ENCODE measurements at regions not wholly inside any gene's neighbourhood (a gene's known extent, or its start where the extent isn't known, plus 50 kb on each side); places are given as distances from the start of the nearest gene placed in this dataset.

DNA sequence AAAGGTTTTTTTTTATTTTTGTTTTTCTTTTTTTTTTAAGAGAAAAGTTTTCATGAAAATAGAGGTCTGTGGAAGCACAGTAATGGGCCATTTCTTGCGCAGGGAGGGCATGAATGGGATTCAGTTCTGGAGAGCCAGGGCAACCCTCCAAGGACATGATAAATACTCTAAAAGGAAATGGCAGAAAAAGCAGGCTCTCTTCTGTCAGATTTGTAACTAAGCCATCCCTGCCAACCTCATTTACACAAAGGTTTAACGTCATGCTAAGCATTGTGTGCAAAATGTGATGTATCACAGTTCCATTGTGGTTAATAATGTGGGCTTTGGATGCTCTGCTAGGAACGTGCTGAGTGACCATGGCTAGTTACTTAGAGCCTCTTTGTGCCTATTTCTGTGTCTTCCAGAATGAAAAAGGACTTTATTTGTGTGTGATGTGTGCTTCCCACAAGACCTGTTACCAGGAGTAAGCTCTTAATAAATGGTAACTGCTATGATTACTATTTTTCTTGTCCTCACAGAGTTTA, 1095.9 kb upstream of the SORCS1 start:
- no TSS peak for BruUV-seq (replicated peaks)
- Mint-ChIP-seq H3K4me1 (ENCODE audit: insufficient read depth, unreplicated experiment) (no peaks in the 10 kb centered on the region), H3K9me3 (ENCODE audit: unreplicated experiment) (no peaks in the 10 kb centered on the region), H3K27me3 (ENCODE audit: insufficient read depth, unreplicated experiment) (no peaks in the 10 kb centered on the region), H3K36me3 (ENCODE audit: insufficient read depth, unreplicated experiment) (no peaks in the 10 kb centered on the region), H3K4me3 (ENCODE audit: unreplicated experiment) (no peak overlapping the region), H3K27ac (ENCODE audit: low read depth, unreplicated experiment) (no peak overlapping the region)
- ChIA-PET POLR2A (no interaction called here), CTCF (no interaction called here)
- intact Hi-C loops (cut with micrococcal nuclease) = no loop called here
- TF ChIP-seq, protein P1, sequence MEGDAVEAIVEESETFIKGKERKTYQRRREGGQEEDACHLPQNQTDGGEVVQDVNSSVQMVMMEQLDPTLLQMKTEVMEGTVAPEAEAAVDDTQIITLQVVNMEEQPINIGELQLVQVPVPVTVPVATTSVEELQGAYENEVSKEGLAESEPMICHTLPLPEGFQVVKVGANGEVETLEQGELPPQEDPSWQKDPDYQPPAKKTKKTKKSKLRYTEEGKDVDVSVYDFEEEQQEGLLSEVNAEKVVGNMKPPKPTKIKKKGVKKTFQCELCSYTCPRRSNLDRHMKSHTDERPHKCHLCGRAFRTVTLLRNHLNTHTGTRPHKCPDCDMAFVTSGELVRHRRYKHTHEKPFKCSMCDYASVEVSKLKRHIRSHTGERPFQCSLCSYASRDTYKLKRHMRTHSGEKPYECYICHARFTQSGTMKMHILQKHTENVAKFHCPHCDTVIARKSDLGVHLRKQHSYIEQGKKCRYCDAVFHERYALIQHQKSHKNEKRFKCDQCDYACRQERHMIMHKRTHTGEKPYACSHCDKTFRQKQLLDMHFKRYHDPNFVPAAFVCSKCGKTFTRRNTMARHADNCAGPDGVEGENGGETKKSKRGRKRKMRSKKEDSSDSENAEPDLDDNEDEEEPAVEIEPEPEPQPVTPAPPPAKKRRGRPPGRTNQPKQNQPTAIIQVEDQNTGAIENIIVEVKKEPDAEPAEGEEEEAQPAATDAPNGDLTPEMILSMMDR (IDR thresholded peaks at IDR 0.05; ENCODE audit: unreplicated experiment) = no peak
- no peak for DNase-seq (ENCODE audit: unreplicated experiment)

DNA sequence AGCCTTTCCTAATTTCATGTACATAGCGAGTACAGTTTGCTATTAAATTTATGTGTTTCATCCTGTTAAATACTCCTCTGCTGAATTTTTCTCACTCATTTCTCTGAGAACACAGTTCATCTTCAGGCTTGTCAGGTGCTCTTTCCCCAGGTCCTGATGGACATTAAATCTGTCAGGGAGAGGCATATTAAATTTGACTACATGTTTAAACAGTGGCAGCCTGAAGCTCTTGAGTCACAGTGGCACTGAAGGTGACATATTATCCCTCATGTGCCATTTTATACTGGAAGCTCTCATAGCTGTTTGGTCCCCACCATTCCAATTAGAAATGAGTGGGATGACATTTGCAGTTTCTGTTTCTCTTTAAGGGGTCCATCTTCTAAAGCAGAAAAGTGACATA, 1089.6 kb upstream of the SORCS1 start:
- H3K4me1 Mint-ChIP-seq (ENCODE audit: insufficient read depth, unreplicated experiment) = no peaks in the 10 kb centered on the region
- H3K36me3 Mint-ChIP-seq (ENCODE audit: insufficient read depth, unreplicated experiment) = no peaks in the 10 kb centered on the region
- H3K27ac Mint-ChIP-seq (ENCODE audit: low read depth, unreplicated experiment) = no peak overlapping the region
- ChIA-PET CTCF (interaction anchor here (1.1 kb wide), 1 partner anchor 49 kb away, joined by 3 read pairs; no protein-coding TSS in a partner anchor), POLR2A (no interaction called here)
- TF ChIP-seq, protein P1 (IDR thresholded peaks at IDR 0.05; ENCODE audit: unreplicated experiment) = no peak
- no peak overlapping the region for H3K4me3 Mint-ChIP-seq (ENCODE audit: unreplicated experiment)
- H3K27me3 Mint-ChIP-seq (ENCODE audit: insufficient read depth, unreplicated experiment) = no peaks in the 10 kb centered on the region
- DNase-seq (ENCODE audit: unreplicated experiment) = no peak
- no peaks in the 10 kb centered on the region for H3K9me3 Mint-ChIP-seq (ENCODE audit: unreplicated experiment)
- BruUV-seq (replicated peaks) = no TSS peak
- intact Hi-C loops (cut with micrococcal nuclease) = no loop called here

DNA sequence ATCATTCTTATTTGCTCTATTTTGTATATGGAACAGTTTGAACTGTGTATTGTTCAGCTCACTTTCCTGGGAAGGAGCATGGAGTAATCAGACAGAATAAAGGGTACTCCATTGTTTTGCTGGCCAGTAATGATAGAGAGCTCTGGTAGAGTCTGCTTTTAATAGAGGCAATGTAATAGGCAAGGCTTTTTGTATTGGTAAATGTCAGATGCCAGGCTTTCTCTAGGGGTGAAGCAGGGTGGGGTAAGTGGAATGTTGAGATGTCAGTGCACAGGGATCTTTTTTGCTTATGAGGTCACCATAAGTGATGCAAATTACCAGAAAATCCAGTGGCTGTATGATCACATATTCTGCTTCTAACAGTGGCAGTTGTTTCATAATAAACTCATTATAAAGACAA, 1088.3 kb upstream of the SORCS1 start:
- no TSS peak for BruUV-seq (replicated peaks)
- intact Hi-C loops (cut with micrococcal nuclease) = no loop called here
- H3K36me3 Mint-ChIP-seq (ENCODE audit: insufficient read depth, unreplicated experiment) = no peaks in the 10 kb centered on the region
- no peak overlapping the region for H3K4me3 Mint-ChIP-seq (ENCODE audit: unreplicated experiment)
- no peaks in the 10 kb centered on the region for H3K27me3 Mint-ChIP-seq (ENCODE audit: insufficient read depth, unreplicated experiment)
- no peaks in the 10 kb centered on the region for H3K4me1 Mint-ChIP-seq (ENCODE audit: insufficient read depth, unreplicated experiment)
- TF ChIP-seq, protein P1 (IDR thresholded peaks at IDR 0.05; ENCODE audit: unreplicated experiment) = no peak
- no peak overlapping the region for H3K27ac Mint-ChIP-seq (ENCODE audit: low read depth, unreplicated experiment)
- no peak for DNase-seq (ENCODE audit: unreplicated experiment)
- ChIA-PET POLR2A (no interaction called here), CTCF (interaction anchor here (0.6 to 1.4 kb wide), 3 partner anchors 48 to 381 kb away, joined by 3 to 4 read pairs (median 4); no protein-coding TSS in a partner anchor)
- no peaks in the 10 kb centered on the region for H3K9me3 Mint-ChIP-seq (ENCODE audit: unreplicated experiment)

DNA sequence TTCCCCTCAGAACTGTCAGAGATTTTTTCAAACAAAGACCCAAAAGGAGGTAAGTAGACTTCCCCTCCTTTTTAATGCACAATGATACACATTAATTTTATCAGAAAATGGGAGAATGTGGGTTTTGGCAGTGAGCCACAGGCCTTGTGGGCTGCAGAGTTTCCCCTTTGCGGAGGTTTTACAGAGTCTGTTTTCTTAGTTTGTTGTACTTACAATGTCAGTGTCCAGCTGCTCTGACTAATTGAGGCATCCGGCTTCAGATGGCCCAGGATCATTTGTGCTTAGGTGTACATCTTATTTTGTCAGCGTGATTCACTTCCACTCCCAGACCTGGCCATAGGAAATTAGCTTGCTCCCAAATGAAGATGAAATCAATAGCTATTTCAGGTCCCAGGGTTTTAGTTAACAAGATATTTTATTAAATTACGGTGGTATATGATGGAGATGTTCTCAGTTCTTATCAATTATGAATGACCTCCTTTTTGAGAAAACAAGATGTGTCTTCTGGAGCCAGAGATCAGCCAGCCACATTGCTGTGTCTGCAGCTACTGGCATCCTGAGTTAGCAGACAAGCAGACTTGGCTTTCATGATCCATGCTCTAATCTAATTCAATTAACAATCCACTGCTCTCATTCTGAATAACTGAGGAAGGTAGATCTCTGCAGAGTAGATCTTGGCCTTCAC, 1086.6 kb upstream of the SORCS1 start:
- Mint-ChIP-seq H3K4me3 (ENCODE audit: unreplicated experiment) (no peak overlapping the region), H3K36me3 (ENCODE audit: insufficient read depth, unreplicated experiment) (no peaks in the 10 kb centered on the region), H3K27ac (ENCODE audit: low read depth, unreplicated experiment) (no peak overlapping the region), H3K4me1 (ENCODE audit: insufficient read depth, unreplicated experiment) (no peaks in the 10 kb centered on the region), H3K27me3 (ENCODE audit: insufficient read depth, unreplicated experiment) (no peaks in the 10 kb centered on the region), H3K9me3 (ENCODE audit: unreplicated experiment) (no peaks in the 10 kb centered on the region)
- intact Hi-C loops (cut with micrococcal nuclease) = no loop called here
- POLR2A ChIA-PET = interaction anchor here (0.6 kb wide), 1 partner anchor 14 kb away, joined by 3 read pairs; no protein-coding TSS in a partner anchor
- TF ChIP-seq, protein P1 (IDR thresholded peaks at IDR 0.05; ENCODE audit: unreplicated experiment) = no peak
- DNase-seq (ENCODE audit: unreplicated experiment) = no peak
- CTCF ChIA-PET = interaction anchor here (0.6 kb wide), 1 partner anchor 227 kb away, joined by 3 read pairs; no protein-coding TSS in a partner anchor
- BruUV-seq (replicated peaks) = no TSS peak

All from MCF 10A (cell line).